GM19397 (cell line): ENCODE measurements at regions not wholly inside any gene's neighbourhood (a gene's known extent, or its start where the extent isn't known, plus 50 kb on each side); places are given as distances from the start of the nearest gene placed in this dataset.
"Not testable (repeated sequence)": the region's sequence is repeated elsewhere in the genome, so short reads cannot be mapped to it uniquely, and the experiment has no call there.

Experiments
- ATAC-seq: cut with Tn5 transposase; IDR thresholded peaks from one replicate; pipeline ENCODE4 v1.9.1; 2021; ENCODE audit warnings: mild to moderate bottlenecking, moderate library complexity; ENCODE audit not compliant: unreplicated experiment

DNA sequence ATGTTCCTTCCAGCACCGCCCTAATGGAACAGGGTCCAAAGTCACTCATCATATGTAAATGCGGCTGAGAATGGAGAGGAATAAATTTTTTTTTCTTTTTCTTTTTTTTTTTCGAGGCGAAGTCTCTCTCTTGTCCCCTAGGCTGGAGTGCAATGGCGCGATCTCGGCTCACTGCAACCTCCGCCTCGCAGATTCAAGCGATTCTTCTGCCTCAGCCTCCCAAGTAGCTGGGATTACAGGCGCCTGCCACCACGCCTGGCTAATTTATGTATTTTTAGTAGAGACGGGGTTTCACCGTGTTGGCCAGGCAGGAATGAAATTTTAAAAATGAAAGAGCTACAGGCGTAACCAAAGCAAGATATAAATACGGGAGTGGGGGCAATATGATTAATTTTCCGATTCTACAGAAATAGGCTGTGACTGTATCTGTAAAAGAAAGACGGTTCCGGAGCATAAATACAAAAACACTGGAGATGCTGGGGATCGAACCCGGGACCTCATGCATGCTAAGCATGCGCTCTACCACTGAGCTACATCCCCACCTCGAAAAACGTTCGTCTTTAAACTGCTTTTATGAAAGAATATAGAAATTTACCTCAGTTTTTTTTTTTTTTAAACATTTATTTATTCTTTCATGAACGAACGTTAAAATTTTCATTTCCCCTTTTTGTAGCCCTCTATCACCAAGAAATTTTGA is 132.2 kb downstream of the GPX5 start:
- no peak for ATAC-seq

DNA sequence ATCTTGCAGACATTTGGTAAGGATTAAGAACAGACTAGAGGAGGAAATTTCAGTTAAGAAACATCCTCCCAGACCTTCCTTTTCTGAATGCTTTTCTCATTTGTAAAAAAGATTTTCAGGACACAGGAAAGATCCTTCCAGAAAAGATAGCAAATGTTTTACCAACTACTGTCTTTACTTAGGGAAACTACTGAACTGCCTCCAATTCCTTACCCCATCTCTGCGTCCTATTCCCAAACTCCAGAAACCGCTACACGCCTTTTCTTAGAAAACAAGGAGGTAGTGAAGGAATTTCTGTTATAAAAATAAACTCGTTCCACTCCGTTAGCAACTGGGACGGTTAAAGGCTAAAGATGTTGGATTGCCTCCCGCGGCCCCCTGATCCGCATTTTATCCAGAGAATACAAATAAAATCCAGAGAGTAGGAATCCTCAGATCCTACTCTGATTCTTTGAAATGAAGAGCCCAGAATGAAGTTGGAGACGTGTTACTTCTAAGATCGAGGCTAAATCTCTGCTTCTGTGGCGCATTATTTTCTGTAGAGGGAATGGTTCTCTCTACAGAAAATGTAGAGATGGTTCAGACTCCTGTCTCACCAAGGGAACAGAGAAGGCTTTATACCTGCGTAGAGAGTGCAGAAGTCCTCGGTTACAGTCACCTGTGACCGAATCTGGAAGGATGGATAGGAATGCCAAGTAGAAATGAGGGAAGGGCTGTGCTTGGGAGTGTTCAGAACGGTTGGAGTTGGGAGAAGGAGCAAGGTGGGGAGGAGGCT is 133.0 kb downstream of the GPX5 start:
- ATAC-seq = no peak

DNA sequence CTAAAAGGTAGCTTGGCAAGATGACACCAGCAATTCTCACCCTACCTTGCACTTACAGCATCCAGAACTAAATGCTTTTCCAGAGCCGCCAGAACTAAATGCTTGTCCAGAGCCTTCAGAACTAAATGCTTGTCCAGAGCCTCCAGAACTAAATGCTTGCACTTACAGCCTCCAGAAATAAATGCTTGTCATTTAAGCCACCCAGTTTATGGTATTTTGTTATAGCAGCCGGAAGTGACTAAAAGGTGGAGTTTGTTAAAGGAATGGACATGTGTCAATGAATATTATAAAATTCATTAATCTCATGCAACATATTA is 133.5 kb downstream of the GPX5 start:
- ATAC-seq = no peak

DNA sequence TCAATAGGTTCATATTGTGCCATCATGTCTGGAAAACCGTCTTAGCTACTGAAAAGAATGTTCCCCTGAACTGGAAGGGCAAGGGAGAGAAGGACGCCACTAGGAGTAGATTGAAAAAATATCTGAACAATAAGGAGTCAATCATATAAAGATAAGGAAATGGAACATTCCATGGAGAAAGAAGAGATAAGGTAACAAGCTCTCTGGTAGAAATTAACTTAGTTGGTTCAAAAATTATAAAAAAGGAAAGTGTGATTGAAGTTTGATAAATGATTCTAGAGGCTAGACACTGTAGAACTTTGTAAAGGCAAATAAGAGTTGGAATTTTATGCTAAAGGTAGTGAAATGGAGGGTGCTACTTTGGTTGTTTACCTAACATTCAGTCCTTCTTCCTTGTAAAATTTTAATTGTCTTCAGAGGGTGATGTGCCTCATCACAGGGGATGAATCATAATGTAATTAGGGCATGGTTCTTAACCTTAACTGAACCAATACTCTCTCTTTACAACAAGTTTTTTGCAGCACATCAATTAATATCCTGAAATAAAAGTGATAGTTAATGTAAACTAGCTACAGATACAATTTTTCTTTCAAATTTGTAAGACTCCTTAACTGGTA is 135.5 kb downstream of the GPX5 start:
- no peak for ATAC-seq

DNA sequence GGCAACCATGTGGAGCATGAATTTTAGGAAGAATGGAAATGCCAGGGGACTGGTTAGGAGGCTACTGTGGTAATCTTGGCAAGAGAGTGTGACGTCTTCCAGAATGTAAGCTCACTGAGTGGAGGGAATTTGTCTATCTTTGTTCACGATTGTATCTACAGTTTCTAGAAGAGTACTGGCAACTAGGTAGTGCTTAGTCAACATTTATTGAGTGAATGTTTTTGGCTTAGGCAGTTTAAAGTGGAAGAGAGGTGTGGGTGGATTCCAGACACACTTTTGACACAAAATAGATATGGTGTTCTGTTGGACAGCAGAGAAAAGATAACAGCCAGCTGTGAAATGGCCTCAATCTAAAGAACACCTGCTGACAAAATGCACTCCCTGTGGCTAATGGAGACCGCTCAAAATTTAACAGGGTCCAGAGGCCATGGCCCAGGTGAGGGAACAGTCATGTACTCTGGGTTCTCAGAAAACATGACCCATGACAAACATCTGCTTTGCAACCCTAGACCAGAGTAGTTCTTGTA is 139.3 kb downstream of the GPX5 start:
- no peak for ATAC-seq

DNA sequence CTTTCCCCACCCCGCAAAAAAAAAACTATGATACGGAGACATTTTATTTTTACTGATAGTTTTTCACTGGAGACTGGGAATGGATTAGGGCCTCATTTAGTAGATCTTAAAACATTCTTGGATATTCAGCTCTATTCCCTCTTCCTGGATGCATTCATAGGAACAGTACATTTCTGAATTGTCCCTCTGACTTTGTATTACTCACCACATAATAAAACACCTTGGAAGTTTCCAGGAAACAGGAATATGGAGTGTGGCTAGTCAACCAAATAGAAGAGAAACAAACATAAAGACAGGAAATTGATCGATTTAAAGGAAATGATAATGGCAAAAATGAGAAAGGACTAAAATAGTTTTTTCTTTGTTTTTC is 147.7 kb downstream of the GPX5 start:
- no peak for ATAC-seq

DNA sequence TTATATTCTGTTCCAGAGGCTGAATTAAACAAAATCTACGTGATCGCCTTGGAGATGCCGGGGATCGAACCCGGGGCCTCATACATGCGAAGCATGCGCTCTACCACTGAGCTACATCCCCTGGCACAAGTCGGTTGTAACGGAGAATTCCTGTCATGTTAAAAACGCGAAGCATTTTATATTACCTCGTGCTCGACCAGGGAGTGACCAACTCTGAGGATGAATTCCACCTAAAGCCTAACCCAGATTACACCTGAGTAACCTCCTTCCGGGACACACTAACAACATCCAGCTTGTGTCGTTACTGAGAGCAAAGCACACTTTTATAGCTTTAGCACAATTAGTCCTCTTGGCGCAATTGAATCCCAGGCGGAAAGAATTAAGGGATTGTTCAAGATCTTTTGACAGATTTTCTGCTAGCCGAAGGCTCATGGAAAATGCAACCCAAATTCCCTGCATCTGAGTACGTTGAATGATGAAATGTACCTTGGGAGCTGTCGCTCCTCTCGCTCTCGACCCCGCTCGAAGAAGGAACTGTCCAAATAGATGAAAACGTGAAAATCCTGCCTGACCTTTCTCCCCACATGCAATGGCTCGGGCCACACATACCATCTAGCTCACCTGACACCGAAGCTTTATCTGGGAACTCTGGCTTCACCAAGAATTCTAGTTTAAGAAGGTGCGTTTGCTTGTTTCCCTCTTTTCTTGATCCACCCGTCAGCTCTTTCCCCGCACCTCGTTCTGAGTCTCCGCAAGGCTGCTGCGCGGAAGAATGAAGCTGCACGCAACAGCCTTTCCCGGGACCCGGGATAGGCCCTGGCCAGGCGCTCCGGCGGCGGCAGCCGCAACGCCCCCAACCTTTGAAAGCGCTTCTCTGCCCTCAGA is 148.3 kb downstream of the GPX5 start:
- no peak for ATAC-seq

DNA sequence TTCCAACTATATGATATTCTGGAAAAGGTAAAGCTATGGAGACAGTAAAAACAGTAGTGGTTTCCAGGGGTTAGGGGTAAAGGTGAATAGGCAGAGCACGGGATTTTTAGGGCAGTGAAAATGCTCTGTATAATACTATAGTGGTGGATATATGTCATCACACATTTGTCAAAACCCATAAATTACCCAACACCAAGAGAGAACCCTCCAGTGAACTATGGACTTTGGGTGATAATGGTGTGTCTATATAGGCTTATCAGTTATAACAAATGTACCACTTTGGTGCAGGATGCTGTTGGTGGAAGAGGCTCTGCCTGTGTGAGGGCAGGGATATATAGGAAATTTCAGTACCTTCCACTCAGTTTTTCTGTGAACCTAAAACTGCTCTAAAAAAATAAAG is 149.9 kb downstream of the GPX5 start:
- ATAC-seq = no peak

DNA sequence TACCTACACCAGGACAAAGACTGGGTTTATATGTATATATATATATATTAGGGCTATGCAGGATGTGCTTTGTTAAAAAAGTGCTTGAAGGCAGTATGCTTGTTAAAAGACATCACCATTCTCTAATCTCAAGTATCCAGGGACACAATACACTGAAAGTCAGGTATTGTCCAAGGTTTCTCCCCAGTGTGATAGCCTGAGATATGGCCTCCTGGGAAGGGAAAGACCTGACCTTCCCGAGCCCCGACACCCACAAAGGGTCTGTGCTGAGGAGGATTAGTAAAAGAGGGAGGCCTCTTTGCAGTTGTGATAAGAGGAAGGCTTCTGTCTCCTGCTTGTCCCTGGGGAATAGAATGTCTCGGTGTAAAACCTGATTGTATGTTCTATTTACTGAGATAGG is 156.9 kb downstream of the GPX5 start:
- ATAC-seq = no peak

DNA sequence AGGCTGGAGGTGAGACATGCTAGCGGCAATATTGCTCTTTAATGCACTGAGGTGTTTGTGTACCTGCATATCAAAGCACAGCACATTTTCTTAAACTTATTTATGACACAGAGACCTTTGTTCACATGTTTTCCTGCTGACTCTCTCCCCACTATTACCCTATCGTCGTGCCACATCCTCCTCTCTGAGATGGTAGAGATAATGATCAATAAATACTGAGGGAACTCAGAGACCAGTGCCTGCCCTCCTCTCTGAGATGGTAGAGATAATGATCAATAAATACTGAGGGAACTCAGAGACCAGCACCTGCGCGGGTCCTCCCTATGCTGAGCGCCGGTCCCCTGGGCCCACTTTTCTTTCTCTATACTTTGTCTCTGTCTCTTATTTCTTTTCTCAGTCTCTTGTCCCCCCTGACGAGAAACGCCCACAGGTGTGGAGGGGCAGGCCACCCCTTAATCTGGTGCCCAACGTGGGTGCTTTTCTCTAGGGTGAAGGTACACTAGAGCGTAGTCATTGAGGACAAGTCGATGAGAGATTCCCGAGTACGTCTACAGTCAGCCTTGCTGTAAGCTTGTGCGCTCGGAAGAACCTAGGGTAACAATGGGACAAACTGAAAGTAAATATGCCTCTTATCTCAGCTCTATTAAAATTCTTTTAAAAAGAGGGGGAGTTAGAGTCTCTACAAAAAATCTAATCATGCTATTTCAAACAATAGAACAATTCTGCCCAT is 157.4 kb downstream of the GPX5 start:
- not testable (repeated sequence) for ATAC-seq

DNA sequence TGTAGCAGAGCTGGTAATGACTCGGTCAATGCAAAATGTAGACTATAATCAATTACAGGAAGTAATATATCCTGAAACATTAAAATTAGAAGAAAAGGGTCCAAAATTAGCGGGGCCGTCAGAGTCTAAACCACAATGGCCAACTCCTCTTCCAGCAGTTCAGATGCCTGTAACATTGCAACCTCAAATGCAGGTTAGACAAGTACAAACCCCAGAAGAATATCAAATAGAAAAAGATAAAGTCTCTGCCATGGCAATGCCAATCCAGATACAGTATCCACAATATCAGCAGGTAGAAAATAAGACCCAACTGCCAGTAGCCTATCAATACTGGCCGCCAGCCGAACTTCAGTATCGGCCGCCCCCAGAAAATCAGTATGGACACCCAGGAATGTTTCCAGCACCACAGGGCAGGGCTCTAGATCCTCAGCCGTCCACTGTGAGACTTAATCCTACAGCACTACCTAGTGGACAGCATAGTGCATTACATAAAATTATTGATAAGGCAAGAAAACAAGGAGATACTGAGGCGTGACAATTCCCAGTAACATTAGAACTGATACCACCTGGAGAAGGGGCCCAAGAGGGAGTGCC is 158.4 kb downstream of the GPX5 start:
- no peak for ATAC-seq

DNA sequence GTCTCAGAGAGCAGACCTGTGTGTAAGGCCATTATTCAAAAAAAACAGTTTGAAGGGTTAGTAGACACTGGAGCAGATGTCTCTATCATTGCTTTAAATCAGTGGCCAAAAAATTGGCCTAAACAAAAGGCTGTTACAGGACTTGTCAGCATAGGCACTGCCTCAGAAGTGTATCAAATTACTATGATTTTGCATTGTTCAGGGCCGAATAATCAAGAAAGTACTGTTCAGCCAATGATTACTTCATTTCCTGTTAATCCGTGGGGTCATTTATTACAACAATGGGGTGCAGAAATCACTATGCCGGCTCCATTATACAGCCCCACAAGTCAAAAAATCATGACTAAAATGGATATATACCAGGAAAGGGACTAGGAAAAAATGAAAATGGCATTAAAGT is 160.3 kb downstream of the GPX5 start:
- not testable (repeated sequence) for ATAC-seq

DNA sequence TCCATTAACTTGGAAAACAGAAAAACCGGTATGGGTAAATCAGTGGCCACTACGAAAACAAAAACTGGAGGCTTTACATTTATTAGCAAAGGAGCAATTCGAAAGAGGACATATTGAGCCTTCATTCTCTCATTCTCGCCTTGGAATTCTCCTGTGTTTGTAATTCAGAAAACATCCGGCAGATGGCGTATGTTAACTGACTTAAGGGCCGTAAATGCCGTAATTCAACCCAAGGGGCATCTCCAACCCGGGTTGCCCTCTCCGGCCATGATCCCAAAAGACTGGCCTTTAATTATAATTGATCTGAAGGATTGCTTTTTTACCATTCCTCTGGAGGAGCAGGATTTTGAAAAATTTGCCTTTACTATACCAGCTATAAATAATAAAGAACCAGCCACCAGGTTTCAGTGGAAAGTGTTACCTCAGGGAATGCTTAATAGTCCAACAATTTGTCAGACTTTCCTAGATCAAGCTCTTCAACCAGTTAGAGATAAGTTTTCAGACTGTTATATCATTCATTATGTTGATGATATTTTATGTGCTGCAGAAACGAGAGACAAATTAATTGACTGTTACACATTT is 160.9 kb downstream of the GPX5 start:
- ATAC-seq = not testable (repeated sequence)

DNA sequence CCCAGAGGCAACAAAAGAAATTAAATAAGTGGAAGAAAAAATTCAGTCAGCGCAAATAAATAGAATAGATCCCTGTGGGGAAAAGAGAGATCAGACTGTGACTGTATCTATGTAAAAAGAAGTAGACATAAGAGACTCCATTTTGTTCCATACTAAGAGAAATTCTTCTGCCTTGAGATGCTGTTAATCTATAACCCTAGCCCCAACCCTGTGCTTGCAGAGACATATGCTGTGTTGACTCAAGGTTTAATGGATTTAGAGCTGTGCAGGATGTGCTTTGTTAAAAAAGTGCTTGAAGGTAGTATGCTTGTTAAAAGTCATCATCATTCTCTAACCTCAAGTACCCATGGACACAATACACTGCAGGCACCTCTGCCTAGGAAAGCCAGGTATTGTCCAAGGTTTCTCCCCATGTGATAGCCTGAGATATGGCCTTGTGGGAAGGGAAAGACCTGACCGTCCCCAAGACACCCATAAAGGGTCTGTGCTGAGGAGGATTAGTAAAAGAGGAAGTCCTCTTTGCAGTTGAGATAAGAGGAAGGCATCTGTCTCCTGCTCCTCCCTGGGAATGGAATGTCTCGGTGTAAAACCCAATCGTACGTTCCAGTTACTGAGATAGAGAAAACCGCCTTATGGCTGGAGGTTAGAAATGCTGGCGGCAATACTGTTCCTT is 161.8 kb downstream of the GPX5 start:
- not testable (repeated sequence) for ATAC-seq

DNA sequence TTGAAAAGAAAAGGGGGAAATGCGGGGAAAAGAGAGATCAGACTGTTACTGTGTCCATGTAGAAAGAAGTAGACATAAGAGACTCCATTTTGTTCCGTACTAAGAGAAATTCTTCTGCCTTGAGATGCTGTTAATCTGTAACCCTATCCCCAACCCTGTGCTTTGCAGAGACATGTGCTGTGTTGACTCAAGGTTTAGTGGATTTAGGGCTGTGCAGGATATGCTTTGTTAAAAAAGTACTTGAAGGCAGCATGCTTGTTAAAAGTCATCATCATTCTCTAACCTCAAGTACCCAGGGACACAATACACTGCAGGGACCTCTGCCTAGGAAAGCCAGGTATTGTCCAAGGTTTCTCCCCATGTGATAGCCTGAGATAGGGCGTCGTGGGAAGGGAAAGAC is 166.3 kb downstream of the GPX5 start:
- ATAC-seq = not testable (repeated sequence)

DNA sequence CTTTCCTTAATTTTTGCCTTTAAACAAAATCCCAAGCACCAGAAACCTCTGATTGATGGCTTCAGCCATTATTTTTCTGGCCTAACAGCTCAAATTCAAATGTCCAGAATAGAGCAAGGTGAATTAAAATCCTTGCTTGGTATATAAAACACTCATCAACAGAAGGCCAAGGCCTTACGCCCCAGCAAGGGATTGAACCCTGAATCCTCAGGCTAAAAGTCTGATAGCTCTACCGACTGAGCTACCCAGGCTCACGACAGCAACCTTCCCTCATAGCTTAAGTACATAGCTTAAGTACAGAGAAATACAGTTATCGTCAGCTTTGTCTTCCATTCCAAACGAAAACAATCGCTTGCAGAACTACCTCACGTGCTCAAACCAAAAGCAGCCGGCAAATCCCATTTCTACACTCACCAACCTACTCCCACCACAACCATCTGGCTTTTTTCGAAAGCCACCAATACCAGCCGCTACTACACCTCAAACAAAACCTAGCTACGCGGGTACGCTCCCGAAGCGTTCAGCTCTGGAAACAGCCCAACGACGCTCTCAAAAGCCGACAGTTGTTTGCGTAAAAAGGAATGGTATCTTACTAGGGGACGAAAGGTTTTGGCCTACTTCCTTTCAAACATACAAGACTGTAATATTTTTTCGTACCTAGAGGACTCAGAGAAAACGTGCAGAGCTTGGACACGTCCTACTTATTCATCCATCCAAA is 167.5 kb downstream of the GPX5 start:
- no peak for ATAC-seq

DNA sequence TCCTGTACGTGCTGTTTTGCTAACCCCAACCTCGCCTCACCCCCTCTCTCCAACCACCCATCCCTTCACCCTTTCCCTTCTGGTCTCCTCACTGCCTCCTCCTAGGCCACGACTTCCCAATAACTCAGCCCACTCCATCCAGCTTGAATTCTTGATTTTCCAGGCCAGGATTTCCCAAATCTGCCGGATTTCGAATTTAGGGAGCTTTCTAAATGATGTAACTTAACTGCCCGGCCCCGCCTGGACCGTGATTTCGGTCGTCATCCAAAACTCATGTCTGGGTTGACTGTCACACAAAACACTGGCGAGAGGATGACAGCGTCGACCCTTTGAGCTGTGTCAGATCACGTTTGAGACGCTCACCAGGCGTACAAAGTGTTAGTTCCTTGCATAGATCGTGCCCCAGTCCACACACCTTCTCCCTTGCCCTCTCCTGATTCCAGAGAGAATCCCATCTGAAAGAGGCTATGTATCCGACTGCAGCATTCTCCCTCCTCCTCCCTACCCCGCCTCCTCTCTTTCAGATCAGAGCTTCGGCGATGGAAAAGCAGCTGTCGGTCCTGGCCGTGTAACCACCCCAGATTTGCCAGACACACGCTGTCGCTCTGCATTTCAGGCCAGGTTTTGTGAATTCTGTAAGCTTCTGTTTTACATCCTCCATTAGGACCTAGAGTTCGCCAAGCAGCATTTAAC is 168.2 kb downstream of the GPX5 start:
- ATAC-seq = no peak

DNA sequence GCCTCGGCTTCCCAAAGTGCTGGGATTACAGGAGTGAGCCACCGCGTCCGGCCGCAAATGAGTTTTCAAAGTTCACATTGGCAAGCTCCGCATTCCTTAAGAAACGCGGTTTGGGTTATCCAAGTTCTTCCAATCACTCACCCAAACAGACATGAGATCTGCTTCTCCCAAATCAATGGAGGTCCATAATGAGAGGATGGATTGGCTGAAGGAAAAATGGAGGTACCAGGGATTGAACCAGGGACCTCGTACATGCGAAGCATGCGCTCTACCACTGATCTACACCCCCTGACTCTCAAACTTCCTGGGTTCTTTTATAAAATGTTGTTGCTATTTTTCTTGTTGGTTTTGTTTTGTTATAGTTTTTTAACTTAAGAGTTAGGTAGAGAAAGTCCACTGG is 170.0 kb downstream of the GPX5 start:
- ATAC-seq = no peak
